Prostate gland (tissue), 2 donors: ENCODE measurements at regions not wholly inside any gene's neighbourhood (a gene's known extent, or its start where the extent isn't known, plus 50 kb on each side); places are given as distances from the start of the nearest gene placed in this dataset.

Experiments used
- CTCF ChIP-seq, 4 experiments: fragments of 200-600 bp in 2 of 4; fragments of 450-650 bp in 2 of 4; sonication (generic) in 2 of 4; IDR thresholded peaks; 1 replicate in 3 of 4; 2 replicates in 1 of 4; pipeline ENCODE4 v1.5.1; 2016 to 2019; ENCODE audit warnings: antibody characterized with exemption in 4 of 4, mild to moderate bottlenecking in 2 of 4, moderate library complexity in 2 of 4
- POLR2A ChIP-seq: fragments of 450-650 bp; IDR thresholded peaks from one replicate; pipeline ENCODE4 v1.6.1; 2016; ENCODE audit warnings: antibody characterized with exemption, mild to moderate bottlenecking

GRCh38 chr4:85393201-85393600, 81.7 kb upstream of the ARHGAP24 start:
- no peak for TF ChIP-seq POLR2A
- no peak for TF ChIP-seq CTCF (IDR thresholded peaks at IDR 0.05)
